GDM1 (cell line): ENCODE measurements at regions not wholly inside any gene's neighbourhood (a gene's known extent, or its start where the extent isn't known, plus 50 kb on each side); places are given as distances from the start of the nearest gene placed in this dataset.
"Not testable (repeated sequence)": the region's sequence is repeated elsewhere in the genome, so short reads cannot be mapped to it uniquely, and the experiment has no call there.

Source experiments
- DNase-seq: peaks from one replicate; lab custom pipeline; 2025; lab: John Stamatoyannopoulos, UW

- DNase-seq: no peak
Observed at GRCh38 chr5:135279328-135279727, 119.7 kb downstream of the MACROH2A1 start.

- no peak for DNase-seq
Observed at GRCh38 chr5:135276151-135276550, 122.9 kb downstream of the MACROH2A1 start.

- no peak for DNase-seq
Observed at GRCh38 chr5:135273212-135273611, 125.8 kb downstream of the MACROH2A1 start.

- DNase-seq: no peak
Observed at GRCh38 chr5:135272311-135272805, 126.7 kb downstream of the MACROH2A1 start.

GRCh38 chr5:135271533-135272310 is 127.3 kb downstream of the MACROH2A1 start:
- DNase-seq: no peak

GRCh38 chr5:135269931-135270421 is 129.1 kb downstream of the MACROH2A1 start:
- no peak for DNase-seq

- no peak for DNase-seq
Observed at GRCh38 chr5:135269199-135269598, 129.8 kb downstream of the MACROH2A1 start.

GRCh38 chr5:135266975-135267374 is 132.1 kb downstream of the MACROH2A1 start:
- DNase-seq: no peak

GRCh38 chr5:135266303-135266635 is 132.8 kb downstream of the MACROH2A1 start:
- DNase-seq: no peak

GRCh38 chr5:135265497-135266302 is 133.3 kb downstream of the MACROH2A1 start:
- DNase-seq: no peak

- no peak for DNase-seq
Observed at GRCh38 chr5:135264451-135265440, 134.3 kb downstream of the MACROH2A1 start.

- no peak for DNase-seq
Observed at GRCh38 chr5:135263022-135263668, 135.9 kb downstream of the MACROH2A1 start.

GRCh38 chr5:135262364-135262763 is 136.7 kb downstream of the MACROH2A1 start:
- DNase-seq: no peak

- not testable (repeated sequence) for DNase-seq
Observed at GRCh38 chr5:135260108-135260507, 138.9 kb downstream of the MACROH2A1 start.

- no peak for DNase-seq
Observed at GRCh38 chr5:135255461-135256178, 143.4 kb downstream of the MACROH2A1 start.

- DNase-seq: no peak
Observed at GRCh38 chr5:135254183-135254582, 144.8 kb downstream of the MACROH2A1 start.

GRCh38 chr5:135253601-135254178 is 145.3 kb downstream of the MACROH2A1 start:
- no peak for DNase-seq

- DNase-seq: no peak
Observed at GRCh38 chr5:135251093-135251492, 147.9 kb downstream of the MACROH2A1 start.

GRCh38 chr5:135250671-135251070 is 148.4 kb downstream of the MACROH2A1 start:
- no peak for DNase-seq

GRCh38 chr5:135249658-135250057 is 149.4 kb downstream of the MACROH2A1 start:
- no peak for DNase-seq
